Skeletal muscle satellite cell (primary cell): ENCODE measurements at regions not wholly inside any gene's neighbourhood (a gene's known extent, or its start where the extent isn't known, plus 50 kb on each side); places are given as distances from the start of the nearest gene placed in this dataset.
"Not testable (repeated sequence)": the region's sequence is repeated elsewhere in the genome, so short reads cannot be mapped to it uniquely, and the experiment has no call there.

Experiments
- H3K27me3 ChIP-seq: 2 replicates; pipeline ENCODE4 v1.7.0; 2013; ENCODE audit warnings: low read length; ENCODE audit not compliant: control insufficient read depth, insufficient read depth
- H3K36me3 ChIP-seq: 2 replicates; pipeline ENCODE4 v1.7.0; 2013; ENCODE audit warnings: mild to moderate bottlenecking, control low read depth, low read length; ENCODE audit not compliant: insufficient read depth
- H3K4me1 ChIP-seq: 2 replicates; pipeline ENCODE4 v1.7.0; 2013; ENCODE audit warnings: low read length; ENCODE audit not compliant: control insufficient read depth, insufficient read depth
- H3K4me2 ChIP-seq: 2 replicates; pipeline ENCODE4 v1.7.0; 2013; ENCODE audit warnings: mild to moderate bottlenecking, low read length
- H3K4me3 ChIP-seq: 2 replicates; pipeline ENCODE4 v1.7.0; 2013; ENCODE audit warnings: low read length
- H3K9ac ChIP-seq: 2 replicates; pipeline ENCODE4 v1.7.0; 2013; ENCODE audit warnings: mild to moderate bottlenecking, low read depth, low read length, moderate library complexity
- H3K9me3 ChIP-seq: replicated peaks from 2 replicates; pipeline ENCODE4 v1.7.0; 2013; ENCODE audit warnings: mild to moderate bottlenecking, control low read depth, low read length

DNA sequence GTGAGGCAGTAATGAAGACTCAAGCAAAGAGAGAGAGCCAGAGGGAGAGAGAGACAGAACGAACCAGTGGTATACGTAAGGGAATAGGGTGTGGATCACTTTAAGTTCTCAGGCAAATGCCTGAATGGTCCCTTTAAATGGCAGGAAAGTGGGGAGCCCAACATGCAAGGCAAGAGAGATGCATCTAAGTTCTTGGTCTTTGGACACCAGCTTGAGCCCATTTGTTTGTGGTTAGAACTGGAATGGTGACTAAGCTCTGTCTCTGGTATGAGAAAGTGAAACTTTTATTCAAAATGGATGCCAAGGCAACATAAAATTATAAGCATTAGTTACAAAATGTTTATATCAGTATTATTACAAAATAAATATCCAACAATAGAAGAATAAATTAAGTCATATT is 192.2 kb upstream of the ALG10 start:
- H3K36me3 ChIP-seq = no peaks in the 10 kb centered on the region
- H3K4me2 ChIP-seq = no peak overlapping the region

GRCh38 chr12:33832900-33833299 is 189.4 kb upstream of the ALG10 start:
- H3K4me3 ChIP-seq = no peak overlapping the region
- H3K36me3 ChIP-seq = no peaks in the 10 kb centered on the region
- no peak overlapping the region for H3K9ac ChIP-seq
- H3K27me3 ChIP-seq = no peaks in the 10 kb centered on the region
- no peaks in the 10 kb centered on the region for H3K9me3 ChIP-seq
- no peak overlapping the region for H3K4me2 ChIP-seq
- H3K4me1 ChIP-seq = no peaks in the 10 kb centered on the region

More for the DNA sequence above, 192.2 kb upstream of the ALG10 start:
- Histone ChIP-seq H3K9me3 (no peaks in the 10 kb centered on the region), H3K4me1 (no peaks in the 10 kb centered on the region), H3K9ac (no peak overlapping the region), H3K4me3 (no peak overlapping the region), H3K27me3 (no peaks in the 10 kb centered on the region)

DNA sequence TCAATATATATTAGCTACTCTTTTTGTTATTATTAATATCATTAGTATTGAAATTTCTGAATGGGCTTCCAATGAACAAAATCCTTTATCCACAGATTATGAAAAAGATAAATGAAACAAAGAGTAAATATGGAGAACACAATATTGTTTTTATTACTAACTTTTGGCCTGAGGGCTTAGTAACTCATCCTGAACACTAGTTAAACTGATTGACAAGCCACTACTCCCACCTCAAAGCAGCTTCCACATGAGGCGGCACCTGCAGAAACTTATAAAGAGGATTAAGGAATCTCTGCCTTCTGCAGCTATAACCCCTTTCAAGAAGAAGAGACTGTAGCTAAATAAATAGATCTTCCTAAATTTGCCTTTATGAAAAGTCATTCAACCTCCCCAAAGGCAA is 187.6 kb upstream of the ALG10 start:
- Histone ChIP-seq H3K36me3 (no peaks in the 10 kb centered on the region), H3K4me2 (no peak overlapping the region), H3K27me3 (no peaks in the 10 kb centered on the region), H3K4me3 (no peak overlapping the region), H3K9ac (no peak overlapping the region), H3K9me3 (no peaks in the 10 kb centered on the region), H3K4me1 (no peaks in the 10 kb centered on the region)

- Histone ChIP-seq H3K27me3 (no peaks in the 10 kb centered on the region), H3K4me1 (no peaks in the 10 kb centered on the region), H3K4me2 (no peak overlapping the region), H3K9ac (no peak overlapping the region), H3K4me3 (no peak overlapping the region), H3K36me3 (no peaks in the 10 kb centered on the region), H3K9me3 (no peaks in the 10 kb centered on the region)
Observed at GRCh38 chr12:33876618-33877017, 145.7 kb upstream of the ALG10 start.

DNA sequence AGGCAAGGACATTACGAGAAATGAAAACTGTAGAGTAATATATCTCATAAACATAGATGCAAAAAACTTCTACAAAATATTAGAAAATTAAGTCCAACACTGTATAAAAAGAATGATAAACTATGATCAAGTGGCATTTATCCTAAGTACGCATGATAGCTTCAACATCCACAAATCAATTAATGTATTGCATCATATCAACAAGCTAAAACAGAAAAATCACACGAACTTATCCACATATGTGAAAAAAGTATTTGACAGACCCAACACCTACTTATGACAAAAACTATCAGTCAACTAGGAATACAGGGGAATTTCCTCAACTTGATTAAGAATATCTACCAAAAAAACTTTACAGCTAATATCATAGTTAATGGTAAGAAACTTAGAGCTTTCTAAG is 129.9 kb upstream of the ALG10 start:
- no peak overlapping the region for H3K9ac ChIP-seq
- H3K4me1 ChIP-seq = no peaks in the 10 kb centered on the region
- no peaks in the 10 kb centered on the region for H3K27me3 ChIP-seq
- no peak overlapping the region for H3K4me3 ChIP-seq
- H3K36me3 ChIP-seq = no peaks in the 10 kb centered on the region
- no peaks in the 10 kb centered on the region for H3K9me3 ChIP-seq
- no peak overlapping the region for H3K4me2 ChIP-seq

- H3K9me3 ChIP-seq, H3K4me2 ChIP-seq, H3K4me3 ChIP-seq, H3K27me3 ChIP-seq, H3K9ac ChIP-seq, H3K36me3 ChIP-seq, H3K4me1 ChIP-seq: not testable (repeated sequence)
Observed at GRCh38 chr12:33920460-33920859, 101.8 kb upstream of the ALG10 start.

DNA sequence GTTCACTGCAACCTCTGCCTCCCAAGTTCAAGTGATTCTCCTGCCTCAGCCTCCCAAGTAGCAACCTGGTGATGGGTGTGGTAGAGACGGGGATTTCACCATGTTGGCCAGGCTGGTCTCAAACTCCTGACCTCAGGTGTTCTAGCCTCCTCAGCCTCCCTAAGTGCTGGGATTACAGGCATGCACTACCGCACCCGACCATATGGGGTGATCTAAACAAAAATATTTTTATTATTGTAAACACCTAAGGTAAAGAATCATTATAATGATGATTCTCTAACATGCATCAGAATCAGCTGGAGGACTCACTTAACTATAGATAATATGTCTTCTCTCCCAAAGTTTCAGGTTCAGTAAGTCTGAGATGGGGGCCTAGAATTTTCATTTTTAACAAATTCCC is 96.2 kb upstream of the ALG10 start:
- no peaks in the 10 kb centered on the region for H3K4me1 ChIP-seq
- no peak overlapping the region for H3K4me2 ChIP-seq
- no peaks in the 10 kb centered on the region for H3K9me3 ChIP-seq
- H3K4me3 ChIP-seq = no peak overlapping the region
- H3K9ac ChIP-seq = no peak overlapping the region
- no peaks in the 10 kb centered on the region for H3K36me3 ChIP-seq
- no peaks in the 10 kb centered on the region for H3K27me3 ChIP-seq

DNA sequence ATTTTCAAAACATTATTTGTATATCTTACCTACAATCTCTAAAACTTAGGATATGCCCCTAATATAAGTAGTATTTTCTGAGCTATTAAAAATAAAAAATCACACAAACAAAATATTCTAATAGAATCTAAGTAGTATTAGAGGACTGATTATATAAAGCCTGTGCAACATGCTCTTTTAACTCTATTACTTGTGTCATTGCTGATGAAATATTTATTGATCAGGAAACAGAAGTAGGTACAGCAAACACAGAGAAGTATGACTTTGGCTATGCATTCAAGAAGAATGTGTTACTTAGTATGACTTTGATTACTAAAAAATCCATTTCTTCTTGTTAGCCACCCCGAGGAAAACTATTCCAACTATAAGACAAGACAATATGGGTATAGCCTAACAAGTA is 84.6 kb upstream of the ALG10 start:
- not testable (repeated sequence) for H3K4me1 ChIP-seq, H3K27me3 ChIP-seq, H3K9me3 ChIP-seq, H3K4me2 ChIP-seq, H3K36me3 ChIP-seq, H3K9ac ChIP-seq, H3K4me3 ChIP-seq

DNA sequence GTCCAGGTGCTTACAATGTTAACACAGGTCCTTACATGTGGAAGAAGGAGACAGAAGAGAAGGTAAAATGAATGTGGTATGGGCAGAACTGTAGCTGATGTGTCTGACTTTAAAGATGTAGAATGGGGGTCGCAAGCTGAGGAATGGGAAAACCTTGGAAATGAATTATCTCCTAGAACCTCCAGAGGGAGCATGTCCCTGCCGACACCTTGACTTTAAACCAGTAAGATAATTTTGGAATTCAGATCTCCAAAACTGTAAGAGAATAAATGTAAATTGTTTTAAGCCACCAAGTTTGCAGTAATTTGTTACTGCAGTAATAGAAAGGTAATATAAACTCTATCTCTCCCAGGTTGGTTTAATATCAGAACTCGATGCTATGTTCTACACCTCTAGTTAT is 80.1 kb upstream of the ALG10 start:
- Histone ChIP-seq H3K4me3 (no peak overlapping the region), H3K4me2 (no peak overlapping the region), H3K4me1 (no peaks in the 10 kb centered on the region), H3K36me3 (no peaks in the 10 kb centered on the region), H3K27me3 (no peaks in the 10 kb centered on the region), H3K9me3 (no peaks in the 10 kb centered on the region), H3K9ac (no peak overlapping the region)

GRCh38 chr12:33944703-33945437 is 77.4 kb upstream of the ALG10 start:
- Histone ChIP-seq H3K4me3 (no peak overlapping the region), H3K4me2 (no peak overlapping the region), H3K9me3 (no peaks in the 10 kb centered on the region), H3K27me3 (no peaks in the 10 kb centered on the region), H3K36me3 (no peaks in the 10 kb centered on the region), H3K4me1 (no peaks in the 10 kb centered on the region), H3K9ac (no peak overlapping the region)

- Histone ChIP-seq H3K9ac (no peak overlapping the region), H3K9me3 (no peaks in the 10 kb centered on the region), H3K36me3 (no peaks in the 10 kb centered on the region), H3K27me3 (no peaks in the 10 kb centered on the region), H3K4me1 (no peaks in the 10 kb centered on the region), H3K4me2 (no peak overlapping the region), H3K4me3 (no peak overlapping the region)
Observed at GRCh38 chr12:33945438-33945784, 76.9 kb upstream of the ALG10 start.

DNA sequence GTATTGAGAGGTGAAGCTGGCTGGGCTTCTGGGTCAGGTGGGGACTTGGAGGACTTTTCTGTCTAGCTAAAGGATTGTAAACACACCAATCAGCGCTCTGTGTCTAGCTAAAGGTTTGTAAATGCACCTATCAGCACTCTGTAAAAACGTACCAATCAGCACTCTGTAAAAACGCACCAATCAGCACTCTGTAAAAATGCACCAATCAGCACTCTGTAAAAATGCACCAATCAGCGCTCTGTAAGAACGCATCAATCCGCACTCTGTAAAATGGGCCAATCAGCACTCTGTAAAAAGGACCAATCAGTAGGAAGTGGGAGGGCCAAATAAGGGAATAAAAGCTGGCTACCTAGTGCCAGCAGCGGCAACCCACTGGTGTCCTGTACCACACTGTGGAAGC is 56.1 kb upstream of the ALG10 start:
- H3K27me3 ChIP-seq, H3K4me2 ChIP-seq, H3K9ac ChIP-seq: not testable (repeated sequence)

More for the DNA sequence above, 56.1 kb upstream of the ALG10 start:
- H3K9me3 ChIP-seq, H3K4me3 ChIP-seq, H3K36me3 ChIP-seq, H3K4me1 ChIP-seq: not testable (repeated sequence)
